Thyroid gland (tissue), 4 donors: ENCODE measurements at regions not wholly inside any gene's neighbourhood (a gene's known extent, or its start where the extent isn't known, plus 50 kb on each side); places are given as distances from the start of the nearest gene placed in this dataset.

Experiments used
- POLR2A ChIP-seq, 2 donors: fragments of 450-650 bp; IDR thresholded peaks; one replicate each; pipeline ENCODE4 v1.6.1; 2017; ENCODE audit warnings: antibody characterized with exemption in 2 of 2, mild to moderate bottlenecking in 2 of 2, moderate library complexity in 1 of 2
- TF ChIP-seq, protein P1 (sequence below), 6 experiments: fragments of 200-600 bp in 3 of 6; fragments of 450-650 bp in 3 of 6; sonication (generic) in 3 of 6; IDR thresholded peaks; one replicate each; pipeline ENCODE4 v1.5.1; 2016 to 2019; ENCODE audit warnings: antibody characterized with exemption in 6 of 6, mild to moderate bottlenecking in 2 of 6, inconsistent platforms in 1 of 6, moderate library complexity in 1 of 6

DNA sequence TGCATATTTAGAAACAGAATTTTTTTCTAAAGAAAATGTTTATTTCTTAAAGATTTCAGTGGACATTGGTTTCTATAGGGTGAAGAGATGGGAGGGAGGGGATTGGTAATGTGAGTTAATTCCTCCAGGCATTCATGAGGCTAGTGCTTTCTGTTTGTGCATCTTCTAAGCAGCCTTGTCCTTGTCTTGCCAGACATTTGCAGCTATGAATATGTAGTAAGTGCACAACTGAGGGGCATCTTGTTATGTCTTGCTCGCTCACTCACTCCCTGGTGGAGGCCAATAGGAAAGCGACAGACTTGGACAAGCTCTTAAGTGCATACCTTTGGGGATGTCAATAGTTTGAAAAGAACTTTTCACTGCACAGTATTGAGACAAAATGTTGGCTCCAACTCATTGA, 92.5 kb upstream of the ATP10A start:
- no peak for TF ChIP-seq POLR2A (IDR thresholded peaks at IDR 0.05)
- TF ChIP-seq, protein P1, sequence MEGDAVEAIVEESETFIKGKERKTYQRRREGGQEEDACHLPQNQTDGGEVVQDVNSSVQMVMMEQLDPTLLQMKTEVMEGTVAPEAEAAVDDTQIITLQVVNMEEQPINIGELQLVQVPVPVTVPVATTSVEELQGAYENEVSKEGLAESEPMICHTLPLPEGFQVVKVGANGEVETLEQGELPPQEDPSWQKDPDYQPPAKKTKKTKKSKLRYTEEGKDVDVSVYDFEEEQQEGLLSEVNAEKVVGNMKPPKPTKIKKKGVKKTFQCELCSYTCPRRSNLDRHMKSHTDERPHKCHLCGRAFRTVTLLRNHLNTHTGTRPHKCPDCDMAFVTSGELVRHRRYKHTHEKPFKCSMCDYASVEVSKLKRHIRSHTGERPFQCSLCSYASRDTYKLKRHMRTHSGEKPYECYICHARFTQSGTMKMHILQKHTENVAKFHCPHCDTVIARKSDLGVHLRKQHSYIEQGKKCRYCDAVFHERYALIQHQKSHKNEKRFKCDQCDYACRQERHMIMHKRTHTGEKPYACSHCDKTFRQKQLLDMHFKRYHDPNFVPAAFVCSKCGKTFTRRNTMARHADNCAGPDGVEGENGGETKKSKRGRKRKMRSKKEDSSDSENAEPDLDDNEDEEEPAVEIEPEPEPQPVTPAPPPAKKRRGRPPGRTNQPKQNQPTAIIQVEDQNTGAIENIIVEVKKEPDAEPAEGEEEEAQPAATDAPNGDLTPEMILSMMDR (IDR thresholded peaks at IDR 0.05) = no peak
